LHCN-M2 (cell line): ENCODE measurements at regions not wholly inside any gene's neighbourhood (a gene's known extent, or its start where the extent isn't known, plus 50 kb on each side); places are given as distances from the start of the nearest gene placed in this dataset.
"Not testable (repeated sequence)": the region's sequence is repeated elsewhere in the genome, so short reads cannot be mapped to it uniquely, and the experiment has no call there.

Experiments used
- DNase-seq: peaks from one replicate; pipeline ENCODE4 v3.0.0-alpha.2; 2012; ENCODE audit warnings: low read depth

DNA sequence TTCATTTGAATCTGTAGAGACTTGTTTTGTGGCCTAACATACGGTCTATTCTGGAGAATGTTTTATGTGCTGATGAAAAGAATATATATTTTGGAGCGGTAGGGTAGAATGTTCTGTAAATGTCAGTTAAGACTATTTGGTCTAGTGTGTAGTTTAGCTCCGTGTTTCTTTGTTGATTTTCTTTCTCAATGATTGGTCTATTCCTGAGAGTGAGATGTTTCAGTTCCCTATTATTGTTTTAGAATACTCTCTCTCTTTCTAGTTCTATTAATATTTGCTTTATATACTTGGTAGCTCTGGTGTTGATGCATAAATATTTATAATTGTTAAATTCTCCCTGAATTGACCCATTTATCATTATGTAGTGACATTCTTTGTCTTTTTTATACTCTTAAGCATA lies 236.5 kb downstream of the GLUD2 start:
- no peak for DNase-seq

- no peak for DNase-seq
Observed at GRCh38 chrX:121298499-121298898, 251.1 kb downstream of the GLUD2 start.

- DNase-seq: no peak
Observed at GRCh38 chrX:121301356-121301755, 253.9 kb downstream of the GLUD2 start.

DNA sequence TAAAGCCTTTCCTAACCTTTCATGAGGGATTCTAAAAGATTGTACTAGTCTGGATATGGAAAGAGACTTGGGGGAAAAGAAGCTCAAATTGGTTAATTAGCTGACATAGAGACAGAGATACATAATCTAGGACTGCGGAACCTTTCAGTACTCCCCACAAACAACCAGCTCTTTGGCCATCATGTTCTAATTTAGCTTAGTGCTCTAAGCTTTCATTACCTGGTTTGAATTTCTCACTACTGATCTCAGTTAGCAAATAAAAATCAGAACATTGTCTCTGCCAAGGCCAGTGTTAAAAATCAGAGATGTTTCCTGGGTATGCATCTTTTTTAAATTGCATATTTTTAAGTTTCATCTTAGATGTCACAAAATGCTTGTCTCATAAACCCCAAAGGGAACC lies 254.4 kb downstream of the GLUD2 start:
- DNase-seq: no peak

DNA sequence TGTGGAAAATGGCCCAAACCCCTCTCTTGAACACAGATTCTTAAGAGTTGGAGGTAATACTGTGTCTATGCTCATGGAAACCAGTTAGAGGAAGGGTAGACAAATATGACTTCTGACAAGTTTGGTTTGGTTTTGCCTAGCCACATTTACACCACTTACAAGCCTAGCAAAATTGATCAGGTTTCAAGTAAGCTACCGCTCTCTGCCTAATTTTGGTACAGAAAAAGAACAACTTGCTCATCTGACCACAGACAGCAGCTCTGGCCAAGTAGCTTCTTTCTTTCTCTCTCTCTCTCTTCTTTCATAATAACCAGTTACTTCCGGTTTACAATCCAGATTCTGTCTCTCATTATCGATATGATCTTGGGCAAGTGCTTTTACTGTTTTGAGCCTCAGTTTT lies 260.0 kb downstream of the GLUD2 start:
- no peak for DNase-seq

DNA sequence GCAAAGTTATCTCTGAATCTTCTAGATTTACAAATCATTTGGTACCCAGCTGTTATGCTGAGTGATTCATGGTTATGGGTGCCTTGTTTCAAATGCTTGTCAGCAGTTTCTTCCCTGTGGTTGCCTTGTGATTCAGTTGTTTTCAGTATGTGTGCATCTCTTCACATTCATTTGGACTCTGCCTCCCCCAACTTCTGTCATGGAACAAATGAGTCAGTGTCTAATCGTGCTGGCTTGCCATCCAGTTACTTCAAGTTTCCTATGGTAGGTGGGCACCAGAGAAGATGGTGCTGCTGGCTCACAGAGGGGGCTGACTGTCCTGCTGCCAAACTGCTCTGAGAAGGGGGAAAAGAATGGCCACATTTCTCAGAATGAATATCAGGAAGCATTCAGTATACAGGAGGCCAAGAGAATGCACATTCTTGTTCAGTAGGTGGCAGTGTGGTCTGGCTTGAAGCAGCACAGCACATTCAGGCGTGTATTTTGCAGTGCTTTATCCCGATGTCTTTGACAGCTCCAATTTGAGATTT lies 260.9 kb downstream of the GLUD2 start:
- DNase-seq: peak; percentile 0

DNA sequence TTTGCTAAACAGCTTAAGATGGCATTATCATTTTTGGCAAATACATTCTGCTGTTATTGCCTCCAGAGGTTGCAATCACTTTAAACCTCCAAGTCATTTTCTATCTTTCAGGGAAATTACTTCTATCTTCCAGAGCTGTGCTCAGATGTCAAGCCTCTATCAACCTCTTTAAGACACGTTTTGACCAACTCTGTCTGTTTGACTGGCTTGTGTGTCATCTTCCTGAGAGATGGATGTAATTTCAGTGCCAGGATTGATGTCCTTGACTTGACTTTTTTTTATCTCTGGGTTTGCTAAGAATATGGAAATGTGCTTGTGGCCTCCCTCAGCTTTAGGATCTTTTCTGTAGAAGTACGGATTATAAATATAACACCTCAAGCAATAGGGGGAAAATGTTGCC lies 263.4 kb downstream of the GLUD2 start:
- DNase-seq: no peak

- no peak for DNase-seq
Observed at GRCh38 chrX:121320441-121320840, 273.0 kb downstream of the GLUD2 start.

DNA sequence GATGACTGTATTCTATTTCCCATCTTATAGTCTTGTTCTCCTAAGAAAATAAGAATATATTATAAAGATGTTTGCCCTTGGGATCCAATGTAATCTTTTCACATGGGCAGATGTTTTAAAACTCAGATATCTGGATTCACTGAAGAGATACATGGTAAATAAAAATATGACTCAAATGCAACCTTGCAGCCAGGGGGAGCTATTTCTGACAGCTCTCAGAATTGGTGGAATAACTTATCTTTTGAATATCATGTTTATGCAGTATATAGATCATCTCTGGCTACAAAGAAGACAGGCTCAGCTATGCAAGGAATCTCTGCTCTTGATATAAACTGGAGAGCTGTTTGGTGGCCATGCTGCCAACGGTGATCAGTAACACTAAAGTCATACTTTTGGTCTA lies 274.7 kb downstream of the GLUD2 start:
- no peak for DNase-seq

DNA sequence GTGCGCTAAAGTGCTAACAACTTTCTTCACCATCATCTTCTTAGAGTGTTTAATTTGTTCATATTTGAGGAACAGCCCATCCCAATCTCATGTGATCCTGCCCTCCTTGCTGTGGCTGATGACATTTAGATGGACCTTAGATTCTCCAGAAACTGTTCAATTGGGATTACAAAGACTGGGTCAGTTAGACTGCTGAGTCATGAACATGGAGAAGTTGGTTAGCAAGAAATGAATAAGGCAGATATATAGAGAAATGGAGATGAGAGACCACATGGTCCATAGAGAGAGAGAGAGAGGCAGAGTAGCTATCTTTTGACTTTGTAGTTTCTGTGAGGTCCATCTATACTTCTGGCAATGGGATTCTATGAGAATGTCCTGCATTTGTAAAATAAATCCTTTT lies 275.9 kb downstream of the GLUD2 start:
- no peak for DNase-seq

DNA sequence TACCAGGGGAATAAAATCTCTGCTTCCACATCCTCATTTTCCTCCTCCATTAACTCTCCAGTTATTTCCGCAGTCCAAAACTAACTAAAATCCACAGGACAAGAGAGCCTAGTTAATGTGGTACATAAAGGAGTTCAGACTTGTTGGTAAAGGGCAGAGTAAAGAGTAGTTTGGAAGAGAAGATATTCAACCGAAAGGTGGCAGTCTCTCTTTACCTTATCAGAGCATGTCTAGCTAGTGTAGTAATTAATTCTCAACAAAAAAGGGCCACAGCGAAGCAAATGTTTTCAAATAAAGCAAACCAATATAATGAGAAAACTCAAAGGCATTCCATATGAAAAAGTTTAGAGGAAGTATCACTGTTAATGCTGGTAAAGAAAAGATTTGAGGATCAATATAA lies 286.5 kb downstream of the GLUD2 start:
- no peak for DNase-seq

DNA sequence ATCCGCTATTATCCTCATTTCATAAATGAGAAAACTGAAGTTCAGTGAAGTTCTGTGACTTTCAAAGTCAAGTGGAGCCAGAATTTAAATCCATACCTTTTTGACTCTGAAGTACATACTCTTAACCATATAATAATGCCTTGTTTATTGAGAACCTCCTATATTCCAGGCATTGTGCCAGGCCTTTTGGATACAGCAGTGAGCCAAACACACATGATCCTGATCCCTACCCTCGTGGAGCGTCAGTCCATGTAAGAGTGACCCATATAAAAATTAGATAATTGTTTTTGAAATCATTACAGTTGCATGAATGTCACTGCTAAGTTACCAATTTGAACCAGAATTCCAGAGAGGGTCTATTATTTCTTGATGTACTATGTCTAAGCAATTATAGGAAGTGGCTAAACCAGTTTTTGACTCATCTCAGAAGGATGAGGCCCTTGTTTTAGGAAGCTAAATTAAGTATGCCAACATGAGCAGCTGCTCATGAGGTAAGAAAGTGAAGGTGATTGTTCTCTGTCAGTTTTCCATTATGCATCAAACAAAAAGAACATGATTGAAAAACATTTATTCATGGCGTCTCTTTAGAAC lies 289.5 kb downstream of the GLUD2 start:
- no peak for DNase-seq

DNA sequence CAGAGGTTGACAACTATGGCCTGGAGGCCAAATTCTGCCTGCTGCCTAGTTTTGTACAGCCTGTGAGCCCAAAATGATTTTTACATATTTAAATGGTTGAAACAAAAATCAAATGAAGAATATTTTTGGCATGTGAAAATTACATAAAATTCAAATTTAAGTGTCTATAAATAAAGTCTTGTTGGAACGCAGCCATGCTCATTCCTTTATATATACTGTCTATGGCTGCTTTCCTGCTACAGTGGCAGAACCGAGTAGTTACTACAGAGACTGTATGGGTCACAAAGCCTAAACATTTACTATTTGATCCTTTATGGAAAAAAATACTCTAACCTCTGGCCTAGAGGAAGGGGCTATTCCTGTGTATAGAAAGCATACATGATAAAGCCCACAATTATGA lies 290.4 kb downstream of the GLUD2 start:
- no peak for DNase-seq

DNA sequence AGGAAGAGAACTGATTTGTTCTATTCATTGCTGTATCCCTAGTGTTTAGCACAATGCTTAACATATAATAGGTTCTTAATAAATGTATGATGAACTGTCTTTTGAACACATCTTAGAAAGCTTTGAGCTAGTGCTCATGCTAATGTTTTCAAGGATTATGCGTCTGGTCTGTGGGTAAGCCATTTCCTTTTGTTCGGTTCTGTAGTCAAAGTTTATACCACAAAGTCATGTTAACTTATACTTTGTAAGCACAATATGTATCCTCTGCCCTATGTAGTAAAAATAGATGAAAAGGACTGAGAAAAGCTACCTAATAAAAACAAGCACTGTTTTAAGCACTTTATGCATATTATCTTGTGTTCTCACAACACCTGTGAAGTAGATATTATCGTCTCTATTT lies 301.9 kb downstream of the GLUD2 start:
- no peak for DNase-seq

- DNase-seq: no peak
Observed at GRCh38 chrX:121356139-121356849, 308.9 kb downstream of the GLUD2 start.

DNA sequence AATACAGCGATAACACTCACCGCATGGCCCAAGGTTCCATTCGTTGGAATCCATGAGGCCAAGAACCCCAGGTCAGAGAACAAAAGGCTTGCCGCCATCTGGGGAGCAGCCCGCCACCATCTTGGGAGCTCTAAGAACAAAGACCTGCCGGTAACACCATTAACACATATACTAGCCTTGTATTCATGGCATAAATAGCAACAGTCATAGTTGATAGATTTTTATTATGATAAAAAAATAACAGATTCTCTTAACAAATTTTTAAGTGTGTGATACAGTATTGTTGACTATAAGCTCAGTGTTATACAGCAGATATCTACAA lies 309.4 kb downstream of the GLUD2 start:
- no peak for DNase-seq

DNA sequence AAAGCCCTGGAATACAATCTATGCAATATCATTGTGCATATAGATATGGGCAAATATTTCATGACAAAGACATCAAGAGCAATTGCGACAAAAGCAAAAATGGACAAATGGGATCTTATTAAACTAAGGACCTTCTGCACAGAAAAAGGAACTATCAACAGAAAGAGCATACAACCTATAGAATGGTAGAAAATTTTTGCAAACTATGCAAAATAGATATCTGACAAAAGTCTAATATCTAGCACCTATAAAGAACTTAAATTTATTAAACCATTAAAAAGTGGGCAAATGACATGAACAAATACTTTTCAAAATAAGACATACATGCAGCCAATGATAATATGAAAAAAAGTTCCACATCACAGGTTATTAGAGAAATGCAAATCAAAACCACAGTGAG lies 312.9 kb downstream of the GLUD2 start:
- no peak for DNase-seq

- DNase-seq: no peak
Observed at GRCh38 chrX:121365572-121366161, 318.3 kb downstream of the GLUD2 start.

DNA sequence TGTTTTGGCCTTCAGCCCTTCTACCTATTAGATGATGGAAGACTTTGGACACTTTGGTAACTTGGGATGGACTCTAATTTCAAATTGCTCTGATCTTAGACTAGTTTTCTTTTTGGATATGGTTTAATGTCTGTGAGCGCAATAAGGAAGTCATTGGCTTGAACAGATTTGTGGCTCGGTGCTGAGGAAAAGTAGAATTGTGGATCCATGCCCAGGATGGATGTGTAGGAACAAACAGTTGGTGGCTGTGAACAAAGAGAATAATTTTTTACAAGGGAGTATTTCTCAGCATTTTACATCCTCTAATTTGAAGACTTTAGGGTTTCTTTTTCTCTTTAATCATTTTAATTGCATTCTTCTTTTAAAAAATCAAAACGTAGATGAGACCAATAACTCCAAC lies 327.1 kb downstream of the GLUD2 start:
- DNase-seq: no peak

GRCh38 chrX:121381915-121382314 lies 334.5 kb downstream of the GLUD2 start:
- not testable (repeated sequence) for DNase-seq

- DNase-seq: no peak
Observed at GRCh38 chrX:121389976-121390714, 342.7 kb downstream of the GLUD2 start.

- no peak for DNase-seq
Observed at GRCh38 chrX:121405826-121406225, 358.4 kb downstream of the GLUD2 start.

GRCh38 chrX:121407627-121408026 lies 360.2 kb downstream of the GLUD2 start:
- no peak for DNase-seq
